HEK293T (cell line): ENCODE measurements at regions not wholly inside any gene's neighbourhood (a gene's known extent, or its start where the extent isn't known, plus 50 kb on each side); places are given as distances from the start of the nearest gene placed in this dataset.

Experiments
- CTCF ChIA-PET: fragments of 350-600 bp; formaldehyde crosslinking; extraction: SDS; loops from one replicate; lab custom pipeline; 2021; ENCODE audit warnings: antibody characterized with exemption, inconsistent platforms; lab: Yijun Ruan, JAX
- POLR2A ChIA-PET: fragments of 350-600 bp; formaldehyde crosslinking; extraction: SDS; loops from one replicate; lab custom pipeline; 2020; ENCODE audit warnings: antibody characterized with exemption, inconsistent platforms; lab: Yijun Ruan, JAX
- DNase-seq: peaks from one replicate; pipeline ENCODE4 v3.0.0; 2012; ENCODE audit warnings: mixed read lengths; ENCODE audit errors: extremely low spot score
- ARNT ChIP-seq: fragments of 450-650 bp; IDR thresholded peaks from 2 replicates; pipeline ENCODE4 v1.6.1; 2017; ENCODE audit warnings: mild to moderate bottlenecking
- BHLHE40 ChIP-seq: fragments of 450-650 bp; IDR thresholded peaks from 2 replicates; pipeline ENCODE4 v1.6.1; 2016; ENCODE audit warnings: mild to moderate bottlenecking, moderate library complexity, borderline replicate concordance
- CTBP1 ChIP-seq: fragments of 450-650 bp; IDR thresholded peaks from 2 replicates; pipeline ENCODE4 v1.6.1; 2016; ENCODE audit warnings: borderline replicate concordance
- ELF4 ChIP-seq: fragments of 450-650 bp; IDR thresholded peaks from 2 replicates; pipeline ENCODE4 v1.6.1; 2017; ENCODE audit warnings: antibody characterized with exemption
- FOXA1 ChIP-seq: fragments of 450-650 bp; IDR thresholded peaks from 2 replicates; pipeline ENCODE4 v1.6.1; 2016; ENCODE audit warnings: mild to moderate bottlenecking
- FOXK2 ChIP-seq: fragments of 450-650 bp; IDR thresholded peaks from 2 replicates; pipeline ENCODE4 v1.6.1; 2016; ENCODE audit warnings: mild to moderate bottlenecking
- FOXM1 ChIP-seq: fragments of 450-650 bp; IDR thresholded peaks from 2 replicates; pipeline ENCODE4 v1.6.1; 2017; ENCODE audit warnings: mild to moderate bottlenecking, borderline replicate concordance
- HDGF ChIP-seq: fragments of 450-650 bp; IDR thresholded peaks from 2 replicates; pipeline ENCODE4 v1.6.1; 2017; ENCODE audit warnings: antibody characterized with exemption, borderline replicate concordance
- L3MBTL2 ChIP-seq: fragments of 450-650 bp; conservative IDR thresholded peaks from 2 replicates; pipeline ENCODE4 v1.6.1; 2016; ENCODE audit warnings: mild to moderate bottlenecking
- LEF1 ChIP-seq: fragments of 450-650 bp; IDR thresholded peaks from 2 replicates; pipeline ENCODE4 v1.6.1; 2017; ENCODE audit warnings: mild to moderate bottlenecking, borderline replicate concordance
- NFRKB ChIP-seq: fragments of 450-650 bp; IDR thresholded peaks from 2 replicates; pipeline ENCODE4 v1.6.1; 2016; ENCODE audit warnings: mild to moderate bottlenecking, moderate library complexity
- PKNOX1 ChIP-seq: fragments of 450-650 bp; IDR thresholded peaks from 2 replicates; pipeline ENCODE4 v1.6.1; 2016
- SP1 ChIP-seq: fragments of 450-650 bp; IDR thresholded peaks from 2 replicates; pipeline ENCODE4 v1.6.1; 2017
- SUZ12 ChIP-seq: fragments of 450-650 bp; IDR thresholded peaks from 2 replicates; pipeline ENCODE4 v1.6.1; 2016; ENCODE audit warnings: mild to moderate bottlenecking
- TARDBP ChIP-seq: fragments of 450-650 bp; IDR thresholded peaks from 2 replicates; pipeline ENCODE4 v1.6.1; 2016
- ZNF384 ChIP-seq: fragments of 450-650 bp; IDR thresholded peaks from 2 replicates; pipeline ENCODE4 v1.6.1; 2016

DNA sequence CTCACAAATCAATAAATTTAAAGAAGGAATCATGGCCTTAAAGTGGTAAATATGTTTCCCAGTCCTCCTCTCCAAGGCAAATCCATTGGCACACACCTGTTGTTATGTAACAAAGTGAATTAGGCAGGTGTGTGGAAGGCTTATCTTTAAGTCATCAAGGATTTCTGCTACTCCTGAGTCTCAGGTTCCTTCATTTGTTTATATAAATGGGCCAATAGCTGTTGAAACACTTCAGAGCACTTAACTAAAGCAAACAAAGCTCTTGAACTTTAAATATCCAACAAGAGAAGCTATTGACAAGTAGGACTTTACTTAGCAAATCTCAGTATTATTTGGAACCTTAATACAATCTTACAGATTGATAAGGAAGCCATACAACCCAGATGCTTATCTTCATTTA, 99.3 kb upstream of the ESRRG start:
- CTCF ChIA-PET, result interaction anchor here (0.6 kb wide), 1 partner anchor 72 kb away, joined by 3 read pairs; no protein-coding TSS in a partner anchor
- POLR2A ChIA-PET, result no interaction called here
- no peak for TF ChIP-seq FOXA1
- no peak for TF ChIP-seq SP1
- no peak for TF ChIP-seq NFRKB
- no peak for TF ChIP-seq PKNOX1
- TF ChIP-seq BHLHE40, result no peak
- no peak for TF ChIP-seq ARNT
- TF ChIP-seq SUZ12, result no peak
- TF ChIP-seq L3MBTL2, result no peak
- TF ChIP-seq TARDBP, result no peak
- no peak for TF ChIP-seq ELF4
- DNase-seq, result no peak

DNA sequence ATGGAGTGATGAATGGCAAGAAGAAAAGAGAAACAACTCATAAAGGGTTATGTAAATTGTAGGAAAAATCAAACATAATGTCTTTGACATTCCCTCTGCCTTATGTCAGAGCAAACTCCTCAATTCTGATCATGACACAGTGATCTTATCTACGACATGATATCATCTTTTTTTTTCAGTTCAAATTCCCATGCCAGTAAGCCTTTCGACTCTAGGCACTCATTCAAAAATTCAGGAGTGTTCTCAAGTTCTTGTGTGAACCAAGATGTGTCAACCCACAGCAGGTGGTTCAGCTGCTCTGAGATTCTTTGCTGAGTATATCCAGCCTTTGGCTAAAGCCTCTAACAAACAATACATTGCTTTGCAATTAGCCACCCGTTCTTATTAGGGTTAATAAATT, 97.1 kb upstream of the ESRRG start:
- DNase-seq, result no peak
- CTCF ChIA-PET, result no interaction called here
- POLR2A ChIA-PET, result no interaction called here
- TF ChIP-seq PKNOX1 (no peak), FOXA1 (no peak), FOXK2 (no peak), BHLHE40 (no peak), L3MBTL2 (no peak), ELF4 (no peak), LEF1 (no peak), TARDBP (no peak), SUZ12 (no peak), ARNT (no peak), CTBP1 (no peak), NFRKB (no peak), HDGF (no peak), FOXM1 (no peak), SP1 (no peak), ZNF384 (no peak)

- ChIA-PET POLR2A (no interaction called here), CTCF (no interaction called here)
- TF ChIP-seq FOXK2, result no peak
- TF ChIP-seq BHLHE40, result no peak
- TF ChIP-seq HDGF, result no peak
- TF ChIP-seq LEF1, result no peak
- TF ChIP-seq TARDBP, result no peak
- TF ChIP-seq ZNF384, result no peak
- TF ChIP-seq FOXA1, result no peak
- no peak for TF ChIP-seq PKNOX1
- no peak for TF ChIP-seq SUZ12
- TF ChIP-seq SP1, result no peak
- TF ChIP-seq CTBP1, result no peak
- no peak for TF ChIP-seq ELF4
- no peak for TF ChIP-seq FOXM1
- no peak for TF ChIP-seq L3MBTL2
- TF ChIP-seq ARNT, result no peak
- TF ChIP-seq NFRKB, result no peak
- DNase-seq, result no peak
These were observed 95.1 kb upstream of the ESRRG start for GRCh38 chr1:216818284-216818683.

GRCh38 chr1:216815260-216816131, 92.3 kb upstream of the ESRRG start:
- POLR2A ChIA-PET, result no interaction called here
- CTCF ChIA-PET, result no interaction called here
- no peak for TF ChIP-seq LEF1
- TF ChIP-seq ZNF384, result no peak
- no peak for TF ChIP-seq L3MBTL2
- TF ChIP-seq ELF4, result no peak
- no peak for TF ChIP-seq PKNOX1
- TF ChIP-seq CTBP1, result no peak
- TF ChIP-seq FOXK2, result no peak
- TF ChIP-seq TARDBP, result no peak
- TF ChIP-seq ARNT, result no peak
- no peak for DNase-seq

GRCh38 chr1:216814576-216815259, 91.5 kb upstream of the ESRRG start:
- ChIA-PET POLR2A (no interaction called here), CTCF (no interaction called here)
- DNase-seq, result no peak
- no peak for TF ChIP-seq FOXM1
- no peak for TF ChIP-seq HDGF
- no peak for TF ChIP-seq ARNT
- no peak for TF ChIP-seq LEF1
- TF ChIP-seq SUZ12, result no peak
- no peak for TF ChIP-seq SP1
